ENCODE measurements at regions not wholly inside any gene's neighbourhood (a gene's known extent, or its start where the extent isn't known, plus 50 kb on each side); places are given as distances from the start of the nearest gene placed in this dataset.

GRCh38 chr16:9232102-9232770 is 140.8 kb downstream of the HAPSTR1 start:
- TF ChIP-seq CTCF (IDR thresholded peaks at IDR 0.05; ENCODE audit: low read length) = no peak
- TF ChIP-seq EZH2phosphoT487 (IDR thresholded peaks at IDR 0.05; ENCODE audit: low read length) = no peak
- no peak for TF ChIP-seq EZH2 (optimal IDR thresholded peaks at IDR 0.05; ENCODE audit: low read depth, low read length)
- Histone ChIP-seq H3K9me2 (replicated peaks; ENCODE audit: insufficient read depth, low read length) (no peaks in the 10 kb centered on the region), H3K4me1 (ENCODE audit: low read length) (no peaks in the 10 kb centered on the region), H4K20me1 (ENCODE audit: insufficient read depth, low read length) (no peaks in the 10 kb centered on the region), H3K9me3 (replicated peaks; ENCODE audit: insufficient read depth, low read length) (no peaks in the 10 kb centered on the region), H3K4me3 (ENCODE audit: low read length) (no peak overlapping the region), H3K27me3 (replicated peaks; ENCODE audit: insufficient read depth, low read length) (no peaks in the 10 kb centered on the region), H3K79me2 (ENCODE audit: low read length) (no peaks in the 10 kb centered on the region), H3K9ac (ENCODE audit: low read length) (no peak overlapping the region), H3K36me3 (replicated peaks; ENCODE audit: insufficient read depth, low read length) (no peaks in the 10 kb centered on the region), H2AFZ (ENCODE audit: low read length) (no peak overlapping the region), H3K4me2 (ENCODE audit: low read depth, low read length) (no peak overlapping the region), H3F3A (ENCODE audit: insufficient read depth, low read length) (no peaks in the 10 kb centered on the region), H3K27ac (ENCODE audit: low read length) (no peak overlapping the region)
- no peak for DNase-seq

GRCh38 chr16:9235867-9236266 is 144.4 kb downstream of the HAPSTR1 start:
- Histone ChIP-seq H3K27me3 (replicated peaks; ENCODE audit: insufficient read depth, low read length) (no peaks in the 10 kb centered on the region), H3K27ac (ENCODE audit: low read length) (no peak overlapping the region), H3K4me2 (ENCODE audit: low read depth, low read length) (no peak overlapping the region), H3F3A (ENCODE audit: insufficient read depth, low read length) (no peaks in the 10 kb centered on the region), H2AFZ (ENCODE audit: low read length) (no peak overlapping the region), H3K79me2 (ENCODE audit: low read length) (no peaks in the 10 kb centered on the region), H4K20me1 (ENCODE audit: insufficient read depth, low read length) (no peaks in the 10 kb centered on the region), H3K36me3 (replicated peaks; ENCODE audit: insufficient read depth, low read length) (no peaks in the 10 kb centered on the region), H3K4me1 (ENCODE audit: low read length) (no peaks in the 10 kb centered on the region), H3K9me3 (replicated peaks; ENCODE audit: insufficient read depth, low read length) (no peaks in the 10 kb centered on the region), H3K9me2 (replicated peaks; ENCODE audit: insufficient read depth, low read length) (no peaks in the 10 kb centered on the region), H3K4me3 (ENCODE audit: low read length) (no peak overlapping the region), H3K9ac (ENCODE audit: low read length) (no peak overlapping the region)
- TF ChIP-seq EZH2phosphoT487 (IDR thresholded peaks at IDR 0.05; ENCODE audit: low read length) = no peak
- TF ChIP-seq CTCF (IDR thresholded peaks at IDR 0.05; ENCODE audit: low read length) = no peak
- no peak for TF ChIP-seq EZH2 (optimal IDR thresholded peaks at IDR 0.05; ENCODE audit: low read depth, low read length)
- no peak for DNase-seq

GRCh38 chr16:9236319-9236718 is 144.9 kb downstream of the HAPSTR1 start:
- Histone ChIP-seq H3K4me2 (ENCODE audit: low read depth, low read length) (no peak overlapping the region), H4K20me1 (ENCODE audit: insufficient read depth, low read length) (no peaks in the 10 kb centered on the region), H3K4me3 (ENCODE audit: low read length) (no peak overlapping the region), H2AFZ (ENCODE audit: low read length) (no peak overlapping the region), H3K9me3 (replicated peaks; ENCODE audit: insufficient read depth, low read length) (no peaks in the 10 kb centered on the region), H3K27ac (ENCODE audit: low read length) (no peak overlapping the region), H3K27me3 (replicated peaks; ENCODE audit: insufficient read depth, low read length) (no peaks in the 10 kb centered on the region), H3K4me1 (ENCODE audit: low read length) (no peaks in the 10 kb centered on the region), H3K9ac (ENCODE audit: low read length) (no peak overlapping the region), H3K79me2 (ENCODE audit: low read length) (no peaks in the 10 kb centered on the region), H3K36me3 (replicated peaks; ENCODE audit: insufficient read depth, low read length) (no peaks in the 10 kb centered on the region), H3F3A (ENCODE audit: insufficient read depth, low read length) (no peaks in the 10 kb centered on the region), H3K9me2 (replicated peaks; ENCODE audit: insufficient read depth, low read length) (no peaks in the 10 kb centered on the region)
- TF ChIP-seq EZH2phosphoT487 (IDR thresholded peaks at IDR 0.05; ENCODE audit: low read length) (no peak), EZH2 (optimal IDR thresholded peaks at IDR 0.05; ENCODE audit: low read depth, low read length) (no peak), CTCF (IDR thresholded peaks at IDR 0.05; ENCODE audit: low read length) (no peak)
- DNase-seq = no peak
